Calu3 (cell line): ENCODE measurements at regions not wholly inside any gene's neighbourhood (a gene's known extent, or its start where the extent isn't known, plus 50 kb on each side); places are given as distances from the start of the nearest gene placed in this dataset.

Source experiments
- BruUV-seq: library from RNA; stranded (reverse); fragments of 400-500 nt; replicated peaks from 2 replicates; lab custom pipeline; 2021; lab: Mats Ljungman, UMichigan
- CTCF ChIA-PET: fragments of 300-600 bp; sonication (Branson Sonifier 250); formaldehyde crosslinking; loops from one replicate; lab custom pipeline; 2022; ENCODE audit warnings: antibody characterized with exemption; lab: Charles Lee
- DNase-seq: peaks from one replicate; pipeline ENCODE4 v3.0.0; 2022
- H3K27ac Mint-ChIP-seq: one replicate; pipeline ENCODE4 v1.8.0; 2022; ENCODE audit warnings: mixed read lengths; ENCODE audit not compliant: unreplicated experiment
- H3K27me3 Mint-ChIP-seq: one replicate; pipeline ENCODE4 v1.8.0; 2022; ENCODE audit warnings: mixed read lengths; ENCODE audit not compliant: unreplicated experiment
- H3K36me3 Mint-ChIP-seq: one replicate; pipeline ENCODE4 v1.8.0; 2022; ENCODE audit warnings: mild to moderate bottlenecking, moderate library complexity, mixed read lengths; ENCODE audit not compliant: insufficient read depth, unreplicated experiment
- H3K4me1 Mint-ChIP-seq: one replicate; pipeline ENCODE4 v1.8.0; 2022; ENCODE audit warnings: mild to moderate bottlenecking, low read depth, mixed read lengths; ENCODE audit not compliant: unreplicated experiment
- H3K4me3 Mint-ChIP-seq: one replicate; pipeline ENCODE4 v1.8.0; 2022; ENCODE audit warnings: mild to moderate bottlenecking, low read depth, moderate library complexity, mixed read lengths; ENCODE audit not compliant: unreplicated experiment
- H3K9me3 Mint-ChIP-seq: one replicate; pipeline ENCODE4 v1.8.0; 2022; ENCODE audit warnings: low read depth, mixed read lengths; ENCODE audit not compliant: unreplicated experiment
- CTCF ChIP-seq: fragments of 200-600 bp; IDR thresholded peaks from one replicate; pipeline ENCODE4 v1.8.0; 2022; ENCODE audit warnings: antibody characterized with exemption; ENCODE audit not compliant: unreplicated experiment
- intact Hi-C: fragments of 100-400 bp; cut with micrococcal nuclease; formaldehyde crosslinking; loops from one replicate; pipeline ENCODE4 v1.10.0; 2022; ENCODE audit not compliant: unreplicated experiment

DNA sequence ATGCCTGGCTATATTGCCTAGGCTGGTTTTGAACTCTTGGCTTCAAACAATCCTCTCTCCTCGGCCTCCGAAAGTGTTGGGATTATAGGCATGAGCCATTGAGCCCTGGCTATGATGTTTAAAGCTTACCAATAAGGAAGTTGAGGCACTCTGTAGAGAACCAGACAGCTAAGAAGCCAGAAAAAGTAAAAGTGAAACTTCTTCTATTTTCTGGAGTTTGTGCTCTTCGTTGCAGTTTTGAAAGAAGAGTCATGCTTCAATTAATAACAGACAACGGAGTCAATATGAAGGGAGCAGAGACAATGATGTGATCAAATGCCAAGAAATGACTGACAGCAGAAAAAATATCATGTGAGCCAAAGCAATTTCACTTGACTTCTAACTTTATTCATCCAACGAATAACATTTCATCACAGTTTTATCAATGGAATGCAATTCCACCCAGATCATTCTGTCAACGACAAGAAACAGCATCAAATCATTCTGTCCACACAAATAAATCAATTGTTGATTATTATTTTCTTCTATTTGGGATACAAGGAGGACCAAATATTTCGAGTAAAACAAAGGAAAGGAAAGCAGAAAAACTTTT, 175.5 kb upstream of the CELF4 start:
- Mint-ChIP-seq H3K4me1 (no peaks in the 10 kb centered on the region), H3K27ac (no peak overlapping the region), H3K36me3 (no peaks in the 10 kb centered on the region), H3K4me3 (no peak overlapping the region), H3K9me3 (no peaks in the 10 kb centered on the region), H3K27me3 (peaks cover 20% of the 10 kb centered on the region)
- DNase-seq, result no peak
- CTCF ChIA-PET, result no interaction called here
- BruUV-seq, result no TSS peak
- TF ChIP-seq CTCF, result no peak
- intact Hi-C loops, result loop anchor here (10.0 kb wide), 1 partner anchor 156 kb away; no protein-coding TSS in a partner anchor

GRCh38 chr18:37734406-37734805, 168.8 kb upstream of the CELF4 start:
- intact Hi-C loops, result no loop called here
- DNase-seq, result no peak
- Mint-ChIP-seq H3K4me3 (no peak overlapping the region), H3K27ac (no peak overlapping the region), H3K9me3 (peaks cover 9% of the 10 kb centered on the region), H3K36me3 (no peaks in the 10 kb centered on the region), H3K27me3 (peaks cover 68% of the 10 kb centered on the region), H3K4me1 (no peaks in the 10 kb centered on the region)
- CTCF ChIA-PET, result no interaction called here
- TF ChIP-seq CTCF, result no peak
- BruUV-seq, result no TSS peak

- BruUV-seq, result no TSS peak
- DNase-seq, result no peak
- Mint-ChIP-seq H3K36me3 (no peaks in the 10 kb centered on the region), H3K27me3 (peaks cover 72% of the 10 kb centered on the region), H3K27ac (no peak overlapping the region), H3K4me3 (no peak overlapping the region), H3K9me3 (peaks cover 9% of the 10 kb centered on the region), H3K4me1 (no peaks in the 10 kb centered on the region)
- intact Hi-C loops, result loop anchor here (10.0 kb wide), 1 partner anchor 125 kb away; no protein-coding TSS in a partner anchor
- TF ChIP-seq CTCF, result no peak
- CTCF ChIA-PET, result no interaction called here
Measured at GRCh38 chr18:37729716-37730115, 164.1 kb upstream of the CELF4 start.

GRCh38 chr18:37724206-37724605, 158.6 kb upstream of the CELF4 start:
- CTCF ChIA-PET, result no interaction called here
- no peaks in the 10 kb centered on the region for H3K9me3 Mint-ChIP-seq
- no peaks in the 10 kb centered on the region for H3K4me1 Mint-ChIP-seq
- no peak overlapping the region for H3K27ac Mint-ChIP-seq
- no peak overlapping the region for H3K4me3 Mint-ChIP-seq
- H3K27me3 Mint-ChIP-seq, result peaks cover 74% of the 10 kb centered on the region
- no peak for TF ChIP-seq CTCF
- intact Hi-C loops, result loop anchor here (10.0 kb wide), 1 partner anchor 119 kb away; no protein-coding TSS in a partner anchor
- BruUV-seq, result no TSS peak
- no peak for DNase-seq
- no peaks in the 10 kb centered on the region for H3K36me3 Mint-ChIP-seq
